AG04449 (cell line): ENCODE measurements at regions not wholly inside any gene's neighbourhood (a gene's known extent, or its start where the extent isn't known, plus 50 kb on each side); places are given as distances from the start of the nearest gene placed in this dataset.

ENCODE experiments used
- CTCF ChIA-PET: fragments of 350-600 bp; formaldehyde crosslinking; extraction: SDS; loops from one replicate; lab custom pipeline; 2021; ENCODE audit warnings: antibody characterized with exemption; lab: Yijun Ruan, JAX
- POLR2A ChIA-PET: fragments of 400-600, 350-600 bp; formaldehyde crosslinking; extraction: SDS; loops from one replicate; lab custom pipeline; 2020; ENCODE audit warnings: antibody characterized with exemption, inconsistent platforms; lab: Yijun Ruan, JAX
- DNase-seq: peaks from one replicate; pipeline ENCODE4 v3.0.0-alpha.2; 2010; ENCODE audit warnings: low read depth, low spot score
- H3K4me3 ChIP-seq: 2 replicates; pipeline ENCODE4 v1.5.1; 2011; ENCODE audit warnings: low read depth, mild to moderate bottlenecking, control low read depth, low read length
- CTCF ChIP-seq: IDR thresholded peaks from one replicate; pipeline ENCODE4 v1.5.1; 2011; ENCODE audit warnings: mild to moderate bottlenecking, moderate library complexity, low read length, control low read depth, inconsistent platforms; ENCODE audit not compliant: insufficient read depth; ENCODE audit errors: missing control alignments

- no peak for TF ChIP-seq CTCF
- ChIA-PET POLR2A (interaction anchor here (1.8 kb wide), 1 partner anchor 105 kb away, joined by 4 read pairs; no protein-coding TSS in a partner anchor), CTCF (no interaction called here)
- DNase-seq = peak; percentile 51
- no peak overlapping the region for H3K4me3 ChIP-seq
Measured at GRCh38 chr7:41574377-41574776, 128.5 kb downstream of the INHBA start.

DNA sequence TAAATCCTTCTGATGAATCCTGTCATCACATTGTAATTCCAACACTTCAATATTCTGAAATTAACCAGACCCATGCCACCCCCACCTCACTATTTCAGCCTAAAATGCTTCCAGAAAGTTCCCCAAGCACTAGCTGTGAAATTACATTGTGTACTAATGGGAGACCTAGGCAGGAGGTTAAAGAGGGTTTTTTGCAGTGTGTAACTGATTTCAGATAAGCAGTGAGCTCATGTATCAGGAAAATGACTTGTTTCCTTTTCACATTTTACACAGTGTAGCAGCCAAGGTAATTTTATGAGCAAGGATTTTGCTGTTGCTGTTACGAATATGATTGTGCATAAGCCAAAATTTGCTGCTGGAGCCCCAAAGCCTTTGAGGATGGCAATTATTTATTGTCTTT, 129.0 kb downstream of the INHBA start:
- POLR2A ChIA-PET = interaction anchor here (1.8 kb wide), 1 partner anchor 106 kb away, joined by 4 read pairs; no protein-coding TSS in a partner anchor
- CTCF ChIA-PET = no interaction called here
- no peak for TF ChIP-seq CTCF
- DNase-seq = no peak
- no peak overlapping the region for H3K4me3 ChIP-seq

GRCh38 chr7:41573443-41573842, 129.4 kb downstream of the INHBA start:
- DNase-seq = no peak
- ChIA-PET CTCF (no interaction called here), POLR2A (interaction anchor here (1.8 kb wide), 1 partner anchor 106 kb away, joined by 4 read pairs; no protein-coding TSS in a partner anchor)
- no peak overlapping the region for H3K4me3 ChIP-seq
- TF ChIP-seq CTCF = no peak

GRCh38 chr7:41573015-41573414, 129.9 kb downstream of the INHBA start:
- TF ChIP-seq CTCF = no peak

GRCh38 chr7:41571573-41571972, 131.3 kb downstream of the INHBA start:
- no peak for TF ChIP-seq CTCF
- POLR2A ChIA-PET = no interaction called here
- DNase-seq = no peak
- no peak overlapping the region for H3K4me3 ChIP-seq
- CTCF ChIA-PET = no interaction called here

More at GRCh38 chr7:41573015-41573414, 129.9 kb downstream of the INHBA start:
- POLR2A ChIA-PET = interaction anchor here (1.8 kb wide), 1 partner anchor 106 kb away, joined by 4 read pairs; no protein-coding TSS in a partner anchor
- H3K4me3 ChIP-seq = no peak overlapping the region
- DNase-seq = no peak
- CTCF ChIA-PET = no interaction called here

DNA sequence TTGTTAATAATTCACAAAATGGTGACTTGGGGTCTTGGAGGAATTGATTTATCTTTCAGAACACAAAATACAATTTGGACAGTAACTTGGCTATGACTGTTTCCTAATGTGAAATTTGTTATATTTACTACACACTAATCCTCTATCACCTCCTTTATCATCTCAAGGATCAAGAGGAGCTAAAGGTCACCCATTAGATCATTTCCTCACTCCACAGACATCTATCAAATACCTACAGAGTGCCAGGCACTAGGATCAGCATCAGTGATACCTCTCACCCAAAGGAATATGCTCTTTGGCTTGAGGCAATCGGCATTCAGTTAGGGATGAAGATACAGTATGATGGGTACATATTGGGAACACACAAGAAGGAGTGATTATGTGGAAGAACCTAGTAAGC, 132.1 kb downstream of the INHBA start:
- TF ChIP-seq CTCF = no peak
- H3K4me3 ChIP-seq = no peak overlapping the region
- DNase-seq = no peak
- ChIA-PET CTCF (no interaction called here), POLR2A (no interaction called here)
